HFFc6 (cell line): ENCODE measurements at regions not wholly inside any gene's neighbourhood (a gene's known extent, or its start where the extent isn't known, plus 50 kb on each side); places are given as distances from the start of the nearest gene placed in this dataset.

Experiments used
- DNase-seq: peaks from one replicate; pipeline ENCODE4 v3.0.0-alpha.2; 2018
- H3K27ac Mint-ChIP-seq: 2 replicates; pipeline ENCODE4 v1.8.0; 2020; ENCODE audit warnings: mild to moderate bottlenecking, mixed read lengths
- H3K27me3 Mint-ChIP-seq: 2 replicates; pipeline ENCODE4 v1.8.0; 2021; ENCODE audit warnings: mild to moderate bottlenecking, moderate library complexity, mixed read lengths; ENCODE audit not compliant: insufficient read depth
- H3K36me3 Mint-ChIP-seq: 2 replicates; pipeline ENCODE4 v1.8.0; 2021; ENCODE audit warnings: low read depth, mixed read lengths
- H3K4me1 Mint-ChIP-seq: 2 replicates; pipeline ENCODE4 v1.8.0; 2020; ENCODE audit warnings: low read depth, mixed read lengths
- H3K4me3 Mint-ChIP-seq: 2 replicates; pipeline ENCODE4 v1.8.0; 2020; ENCODE audit warnings: mild to moderate bottlenecking, moderate library complexity, mixed read lengths
- H3K9me3 Mint-ChIP-seq: 2 replicates; pipeline ENCODE4 v1.8.0; 2020; ENCODE audit warnings: mild to moderate bottlenecking, mixed read lengths
- CTCF ChIP-seq: fragments of 200-600 bp; sonication (generic); IDR thresholded peaks from 2 replicates; pipeline ENCODE4 v1.5.0; 2021; ENCODE audit warnings: antibody characterized with exemption, mild to moderate bottlenecking

GRCh38 chr6:23940466-23940865 lies 185.5 kb upstream of the NRSN1 start:
- Mint-ChIP-seq H3K36me3 (0 out of 2 replicates have a peak, but pooled peaks cover 4% of the 10 kb centered on the region), H3K27me3 (no peaks in the 10 kb centered on the region), H3K4me3 (no peak overlapping the region), H3K9me3 (peaks cover 35% of the 10 kb centered on the region), H3K4me1 (no peaks in the 10 kb centered on the region), H3K27ac (no peak overlapping the region)
- DNase-seq = no peak
- no peak for TF ChIP-seq CTCF

DNA sequence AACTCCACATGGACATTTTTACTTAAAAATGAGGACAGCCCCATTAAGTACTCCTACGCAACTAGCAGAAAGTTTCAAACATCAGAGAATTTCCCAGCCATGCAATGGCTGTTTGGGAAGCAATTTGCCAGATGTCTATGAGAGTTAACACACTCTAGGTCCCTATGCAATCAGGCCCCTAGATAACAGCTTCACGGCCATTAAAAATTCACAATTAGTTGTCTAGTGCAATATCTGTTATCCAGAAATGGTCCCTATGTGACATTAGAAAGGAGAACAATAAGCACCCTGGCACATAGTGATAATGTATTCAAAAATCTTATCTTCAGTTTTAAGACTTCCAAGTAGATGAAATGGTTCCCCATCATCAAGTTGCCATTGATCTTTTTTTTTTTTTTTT lies 174.3 kb upstream of the NRSN1 start:
- H3K36me3 Mint-ChIP-seq = no peaks in the 10 kb centered on the region; the same call in 1 of the 2 replicates
- peaks cover 34% of the 10 kb centered on the region for H3K9me3 Mint-ChIP-seq
- DNase-seq = no peak
- no peaks in the 10 kb centered on the region for H3K4me1 Mint-ChIP-seq
- no peaks in the 10 kb centered on the region for H3K27me3 Mint-ChIP-seq
- no peak for TF ChIP-seq CTCF
- H3K4me3 Mint-ChIP-seq = no peak overlapping the region
- H3K27ac Mint-ChIP-seq = no peak overlapping the region

DNA sequence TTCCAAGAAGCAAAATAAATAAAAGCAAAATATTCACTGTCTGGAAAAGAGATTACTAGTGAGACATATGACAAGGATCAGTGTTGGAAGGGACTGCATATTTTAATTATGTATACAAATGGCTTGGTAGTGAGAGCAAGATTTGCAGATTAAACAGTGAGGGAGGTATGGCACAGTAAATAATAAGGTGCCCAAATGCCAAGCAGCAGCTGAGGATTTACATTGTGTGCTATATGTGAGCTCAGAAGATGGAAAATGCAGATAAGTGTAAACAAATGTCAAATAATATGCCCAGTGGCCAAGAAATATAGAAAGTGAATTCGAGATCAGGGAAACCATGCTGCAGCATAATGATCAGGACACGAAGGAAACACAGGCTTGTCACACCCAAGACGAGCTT lies 173.8 kb upstream of the NRSN1 start:
- H3K9me3 Mint-ChIP-seq = peaks cover 37% of the 10 kb centered on the region
- no peak overlapping the region for H3K27ac Mint-ChIP-seq
- TF ChIP-seq CTCF = no peak
- DNase-seq = no peak
- no peaks in the 10 kb centered on the region for H3K4me1 Mint-ChIP-seq
- H3K27me3 Mint-ChIP-seq = no peaks in the 10 kb centered on the region
- no peaks in the 10 kb centered on the region; the same call in 1 of the 2 replicates for H3K36me3 Mint-ChIP-seq
- no peak overlapping the region for H3K4me3 Mint-ChIP-seq

GRCh38 chr6:23953976-23954375 lies 172.0 kb upstream of the NRSN1 start:
- no peaks in the 10 kb centered on the region; the same call in 1 of the 2 replicates for H3K36me3 Mint-ChIP-seq
- DNase-seq = no peak
- H3K9me3 Mint-ChIP-seq = peaks cover 35% of the 10 kb centered on the region
- no peaks in the 10 kb centered on the region for H3K27me3 Mint-ChIP-seq
- TF ChIP-seq CTCF = no peak
- H3K4me1 Mint-ChIP-seq = no peaks in the 10 kb centered on the region
- H3K27ac Mint-ChIP-seq = no peak overlapping the region
- no peak overlapping the region for H3K4me3 Mint-ChIP-seq

DNA sequence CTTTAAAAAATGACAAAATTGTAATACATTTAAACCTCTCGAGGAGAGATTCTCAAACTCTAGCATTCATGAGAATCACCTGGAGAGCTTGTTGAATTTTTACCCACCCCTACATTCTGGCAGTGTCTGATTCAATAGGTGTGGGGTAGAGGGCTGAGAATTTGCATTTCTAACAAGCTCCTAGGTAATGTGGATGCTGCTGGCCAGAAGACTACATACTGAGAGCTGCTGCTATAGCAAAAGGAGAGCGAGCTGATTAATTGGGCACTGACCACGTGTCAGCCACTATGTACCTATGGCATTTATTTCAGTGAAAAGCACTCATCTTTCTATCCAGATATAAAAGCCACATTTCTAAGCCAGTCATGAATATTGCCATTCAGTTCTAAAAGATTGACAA lies 169.0 kb upstream of the NRSN1 start:
- TF ChIP-seq CTCF = no peak
- H3K36me3 Mint-ChIP-seq = no peaks in the 10 kb centered on the region

DNA sequence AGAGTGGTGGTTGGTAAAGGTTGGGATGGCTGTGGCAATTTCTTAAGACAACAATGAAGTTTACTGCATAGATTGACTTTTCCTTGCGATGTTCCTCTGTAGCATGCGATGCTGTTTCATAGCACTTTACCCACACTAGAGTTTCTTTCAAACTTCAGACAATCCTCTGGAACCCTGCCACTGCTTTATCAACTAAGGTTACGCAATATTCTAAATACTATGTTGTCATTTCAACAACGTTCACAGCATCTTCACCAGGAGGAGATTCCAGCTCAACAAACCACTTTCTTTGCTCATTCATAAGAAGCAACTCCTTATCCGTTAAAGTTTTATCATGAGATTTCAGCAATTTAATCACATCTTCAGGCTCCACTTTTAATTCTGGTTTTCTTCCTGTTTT lies 161.2 kb upstream of the NRSN1 start:
- no peak for DNase-seq
- H3K27ac Mint-ChIP-seq = no peak overlapping the region
- no peak for TF ChIP-seq CTCF
- no peak overlapping the region for H3K4me3 Mint-ChIP-seq
- H3K27me3 Mint-ChIP-seq = no peaks in the 10 kb centered on the region
- no peaks in the 10 kb centered on the region for H3K4me1 Mint-ChIP-seq
- peaks cover 6% of the 10 kb centered on the region; the same call in 1 of the 2 replicates for H3K36me3 Mint-ChIP-seq
- peaks cover 48% of the 10 kb centered on the region for H3K9me3 Mint-ChIP-seq

More for the DNA sequence above, 169.0 kb upstream of the NRSN1 start:
- no peak overlapping the region for H3K27ac Mint-ChIP-seq
- peaks cover 45% of the 10 kb centered on the region for H3K9me3 Mint-ChIP-seq
- no peak for DNase-seq
- H3K27me3 Mint-ChIP-seq = no peaks in the 10 kb centered on the region
- H3K4me1 Mint-ChIP-seq = no peaks in the 10 kb centered on the region
- no peak overlapping the region for H3K4me3 Mint-ChIP-seq
